WERI-Rb-1 (cell line): ENCODE measurements at regions not wholly inside any gene's neighbourhood (a gene's known extent, or its start where the extent isn't known, plus 50 kb on each side); places are given as distances from the start of the nearest gene placed in this dataset.
"Not testable (repeated sequence)": the region's sequence is repeated elsewhere in the genome, so short reads cannot be mapped to it uniquely, and the experiment has no call there.

Experiments used
- DNase-seq: peaks from one replicate; pipeline ENCODE4 v3.0.0-alpha.2; 2020
- H3K27ac ChIP-seq: fragments of 250-450 bp; sonication (Bioruptor Pico); 2 replicates; pipeline ENCODE4 v1.5.1; 2020; ENCODE audit warnings: mild to moderate bottlenecking, moderate library complexity
- H3K27me3 ChIP-seq: fragments of 250-450 bp; sonication (Bioruptor Pico); 2 replicates; pipeline ENCODE4 v1.5.1; 2021; ENCODE audit warnings: mild to moderate bottlenecking, low read depth, moderate library complexity; ENCODE audit not compliant: insufficient read depth, severe bottlenecking
- H3K36me3 ChIP-seq: fragments of 250-450 bp; sonication (Bioruptor Pico); 2 replicates; pipeline ENCODE4 v1.5.1; 2020; ENCODE audit warnings: mild to moderate bottlenecking, moderate library complexity
- H3K4me3 ChIP-seq: 2 replicates; pipeline ENCODE4 v1.5.1; 2011; ENCODE audit warnings: low read depth, mild to moderate bottlenecking, control low read depth, low read length
- H3K9me3 ChIP-seq: fragments of 250-450 bp; sonication (Bioruptor Pico); 2 replicates; pipeline ENCODE4 v1.5.1; 2021; ENCODE audit warnings: mild to moderate bottlenecking, moderate library complexity; ENCODE audit not compliant: severe bottlenecking
- TF ChIP-seq, protein P1 (sequence below): IDR thresholded peaks from 2 replicates; pipeline ENCODE4 v1.5.1; 2011; ENCODE audit warnings: low read depth, mild to moderate bottlenecking, control low read depth, inconsistent platforms, low read length

DNA sequence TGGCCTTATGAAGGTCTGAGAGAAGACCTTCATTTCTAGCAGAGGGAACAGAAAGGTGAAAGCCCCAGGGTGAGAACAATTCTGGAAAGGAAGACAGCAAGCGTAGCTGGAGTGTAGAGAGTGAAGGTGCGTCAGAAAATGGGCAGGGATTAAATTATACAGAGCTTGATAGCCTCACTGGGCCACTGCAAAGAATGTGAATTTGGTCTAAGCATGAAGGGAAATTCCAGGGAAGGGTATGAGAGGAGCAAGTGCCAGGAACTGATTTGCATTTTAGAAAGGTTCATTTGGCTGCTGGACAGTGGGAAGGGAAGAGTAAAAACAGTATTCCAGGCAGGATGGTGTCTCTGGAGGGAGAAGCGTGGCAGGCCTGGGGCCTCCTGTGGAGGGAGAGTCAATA lies 274.1 kb upstream of the ASIC2 start:
- TF ChIP-seq, protein P1, sequence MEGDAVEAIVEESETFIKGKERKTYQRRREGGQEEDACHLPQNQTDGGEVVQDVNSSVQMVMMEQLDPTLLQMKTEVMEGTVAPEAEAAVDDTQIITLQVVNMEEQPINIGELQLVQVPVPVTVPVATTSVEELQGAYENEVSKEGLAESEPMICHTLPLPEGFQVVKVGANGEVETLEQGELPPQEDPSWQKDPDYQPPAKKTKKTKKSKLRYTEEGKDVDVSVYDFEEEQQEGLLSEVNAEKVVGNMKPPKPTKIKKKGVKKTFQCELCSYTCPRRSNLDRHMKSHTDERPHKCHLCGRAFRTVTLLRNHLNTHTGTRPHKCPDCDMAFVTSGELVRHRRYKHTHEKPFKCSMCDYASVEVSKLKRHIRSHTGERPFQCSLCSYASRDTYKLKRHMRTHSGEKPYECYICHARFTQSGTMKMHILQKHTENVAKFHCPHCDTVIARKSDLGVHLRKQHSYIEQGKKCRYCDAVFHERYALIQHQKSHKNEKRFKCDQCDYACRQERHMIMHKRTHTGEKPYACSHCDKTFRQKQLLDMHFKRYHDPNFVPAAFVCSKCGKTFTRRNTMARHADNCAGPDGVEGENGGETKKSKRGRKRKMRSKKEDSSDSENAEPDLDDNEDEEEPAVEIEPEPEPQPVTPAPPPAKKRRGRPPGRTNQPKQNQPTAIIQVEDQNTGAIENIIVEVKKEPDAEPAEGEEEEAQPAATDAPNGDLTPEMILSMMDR, result no peak
- DNase-seq, result no peak
- Histone ChIP-seq H3K9me3 (peaks cover 16% of the 10 kb centered on the region), H3K4me3 (no peak overlapping the region), H3K27ac (no peak overlapping the region), H3K27me3 (peaks cover 80% of the 10 kb centered on the region), H3K36me3 (no peaks in the 10 kb centered on the region)

DNA sequence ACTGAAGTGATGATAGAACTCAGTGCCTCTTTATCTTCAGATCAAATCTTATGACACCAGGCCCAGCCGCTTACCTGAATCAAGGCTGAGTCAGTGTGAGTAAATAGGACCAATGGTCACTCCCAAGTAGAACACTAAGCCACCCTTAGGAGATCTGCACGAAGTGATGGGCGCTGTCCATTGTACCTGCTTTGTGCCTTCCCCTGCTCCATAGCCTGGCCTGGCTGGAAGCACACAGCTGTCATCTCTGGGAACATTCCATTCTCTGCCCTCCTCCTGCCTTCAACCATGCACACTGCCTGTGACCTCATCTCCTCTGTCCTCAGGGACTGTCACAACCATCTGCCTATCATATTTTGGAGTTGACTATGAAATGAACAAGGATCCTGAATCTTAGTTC lies 279.5 kb upstream of the ASIC2 start:
- no peaks in the 10 kb centered on the region for H3K9me3 ChIP-seq
- no peak overlapping the region for H3K27ac ChIP-seq
- H3K27me3 ChIP-seq, result peaks cover 92% of the 10 kb centered on the region
- TF ChIP-seq, protein P1, result no peak
- H3K4me3 ChIP-seq, result no peak overlapping the region
- no peak for DNase-seq
- H3K36me3 ChIP-seq, result no peaks in the 10 kb centered on the region

DNA sequence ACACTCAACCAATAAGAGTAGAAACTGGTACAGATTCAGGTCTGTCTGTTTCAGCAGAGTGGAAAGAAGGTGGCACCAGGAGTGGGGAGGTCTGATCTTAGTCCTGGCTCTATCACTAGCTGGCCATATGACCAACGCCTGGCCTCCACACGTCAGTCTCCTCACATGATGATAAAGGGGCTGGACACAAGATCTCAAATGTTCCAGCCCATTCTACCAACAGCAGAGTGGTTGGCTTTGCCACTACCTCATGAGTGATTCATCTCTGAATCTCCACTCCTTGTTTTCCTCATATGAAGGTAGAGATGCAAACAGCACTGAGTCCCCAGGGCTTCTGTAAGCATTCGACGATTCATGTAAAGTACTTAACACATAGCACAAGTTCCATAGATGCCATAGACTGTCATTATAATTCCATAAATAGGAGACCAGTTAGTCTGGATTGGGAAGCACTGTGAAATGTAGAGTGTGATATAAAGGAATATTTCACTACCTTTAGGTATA lies 281.9 kb upstream of the ASIC2 start:
- TF ChIP-seq, protein P1, result no peak
- no peak overlapping the region for H3K27ac ChIP-seq
- peaks cover 4% of the 10 kb centered on the region for H3K9me3 ChIP-seq
- H3K36me3 ChIP-seq, result no peaks in the 10 kb centered on the region
- no peak overlapping the region for H3K4me3 ChIP-seq
- peaks cover 74% of the 10 kb centered on the region for H3K27me3 ChIP-seq
- no peak for DNase-seq

DNA sequence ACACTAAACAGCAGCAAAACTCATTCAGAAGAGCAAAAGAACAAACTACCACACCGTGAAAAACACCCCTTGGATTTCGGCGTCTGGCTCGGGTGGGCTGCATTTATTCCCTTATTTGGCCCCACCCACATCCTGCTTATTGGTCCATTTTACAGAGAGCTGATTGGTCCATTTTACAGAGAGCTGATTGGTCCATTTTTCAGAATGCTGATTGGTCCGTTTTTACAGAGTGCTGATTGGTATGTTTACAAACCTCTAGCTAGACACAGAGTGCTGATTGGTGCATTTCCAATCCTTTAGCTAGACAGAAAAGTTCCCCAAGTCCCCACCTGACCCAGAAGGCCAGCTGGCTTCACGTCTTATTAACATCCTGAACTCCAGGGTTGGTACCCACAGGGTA lies 286.6 kb upstream of the ASIC2 start:
- peaks cover 18% of the 10 kb centered on the region for H3K9me3 ChIP-seq
- H3K27ac ChIP-seq, H3K4me3 ChIP-seq, H3K36me3 ChIP-seq, DNase-seq: not testable (repeated sequence)
- peaks cover 34% of the 10 kb centered on the region for H3K27me3 ChIP-seq

DNA sequence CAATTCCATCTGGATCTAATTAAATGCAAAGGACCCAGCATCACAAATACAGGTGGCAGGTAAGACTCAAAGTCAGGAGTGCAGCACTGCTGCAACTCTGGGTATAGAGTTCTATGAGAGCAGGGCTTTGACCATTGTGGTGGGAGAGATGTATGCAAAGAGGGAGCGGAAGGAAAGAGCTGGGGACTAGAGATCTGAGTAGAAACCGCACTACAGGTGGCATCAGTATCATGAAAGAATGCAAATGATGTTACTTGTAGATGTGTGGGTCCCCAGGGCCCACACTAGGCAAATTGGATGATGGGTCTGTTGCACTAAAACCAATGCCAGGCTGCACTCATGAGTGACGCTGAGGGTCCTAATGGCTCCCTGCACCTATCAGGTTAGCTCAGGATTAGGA lies 287.1 kb upstream of the ASIC2 start:
- Histone ChIP-seq H3K9me3 (peaks cover 18% of the 10 kb centered on the region), H3K27me3 (peaks cover 29% of the 10 kb centered on the region), H3K36me3 (no peaks in the 10 kb centered on the region), H3K4me3 (no peak overlapping the region), H3K27ac (no peak overlapping the region)
- no peak for DNase-seq
- TF ChIP-seq, protein P1, result no peak

DNA sequence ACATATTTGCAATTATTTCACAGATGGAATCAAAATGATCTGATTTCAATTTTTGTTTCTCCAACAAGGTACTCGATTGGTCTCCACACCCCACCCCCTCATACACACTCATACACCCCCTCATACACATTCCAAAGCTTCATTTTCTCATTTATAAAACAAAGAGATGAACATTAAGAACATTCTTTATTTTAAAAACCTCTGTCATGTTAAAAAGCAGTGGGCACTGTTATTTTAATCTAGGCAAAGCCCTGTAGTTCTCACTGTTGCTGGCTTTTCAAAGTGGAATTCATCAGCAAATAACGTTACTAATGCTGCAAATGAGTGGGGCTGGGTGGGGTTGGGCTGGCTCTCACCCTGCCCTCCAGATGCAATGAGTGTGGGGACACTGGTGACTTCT lies 289.6 kb upstream of the ASIC2 start:
- peaks cover 18% of the 10 kb centered on the region for H3K9me3 ChIP-seq
- H3K36me3 ChIP-seq, result no peaks in the 10 kb centered on the region
- peaks cover 16% of the 10 kb centered on the region for H3K27me3 ChIP-seq

More for the DNA sequence above, 289.6 kb upstream of the ASIC2 start:
- Histone ChIP-seq H3K27ac (no peak overlapping the region), H3K4me3 (no peak overlapping the region)
- DNase-seq, result no peak
- TF ChIP-seq, protein P1, result no peak
